GM12892 (cell line): ENCODE measurements at regions not wholly inside any gene's neighbourhood (a gene's known extent, or its start where the extent isn't known, plus 50 kb on each side); places are given as distances from the start of the nearest gene placed in this dataset.

Experiments used
- POLR2A ChIP-seq: IDR thresholded peaks from 2 replicates; pipeline ENCODE4 v1.6.1; 2011; ENCODE audit warnings: low read depth, low read length, control low read depth
- POLR2AphosphoS5 ChIP-seq: IDR thresholded peaks from 2 replicates; pipeline ENCODE4 v1.6.1; 2011; ENCODE audit warnings: low read depth, low read length, control low read depth
- TAF1 ChIP-seq: IDR thresholded peaks from 2 replicates; pipeline ENCODE4 v1.6.1; 2011; ENCODE audit warnings: low read depth, mild to moderate bottlenecking, control low read depth, low read length, borderline replicate concordance

- TF ChIP-seq TAF1 (no peak), POLR2AphosphoS5 (no peak), POLR2A (no peak)
Measured at GRCh38 chr1:38605063-38605462, 254.5 kb downstream of the RRAGC start.
